ENCODE measurements at regions not wholly inside any gene's neighbourhood (a gene's known extent, or its start where the extent isn't known, plus 50 kb on each side); places are given as distances from the start of the nearest gene placed in this dataset.
"Not testable (repeated sequence)": the region's sequence is repeated elsewhere in the genome, so short reads cannot be mapped to it uniquely, and the experiment has no call there.

GRCh38 chr22:26968859-26969523 lies 311.6 kb downstream of the MIAT start:
- DNase-seq (ENCODE audit: low read depth in 2 of 2): no peak

GRCh38 chr22:26970809-26971394 lies 313.5 kb downstream of the MIAT start:
- DNase-seq (ENCODE audit: low read depth in 2 of 2): no peak

GRCh38 chr22:26972286-26972685 lies 314.9 kb downstream of the MIAT start:
- no peak for DNase-seq (ENCODE audit: low read depth in 2 of 2)

GRCh38 chr22:26972915-26973314 lies 315.5 kb downstream of the MIAT start:
- not testable (repeated sequence) for DNase-seq (ENCODE audit: low read depth in 2 of 2)

- no peak for DNase-seq (ENCODE audit: low read depth in 2 of 2)
Observed at GRCh38 chr22:26974034-26974433, 316.6 kb downstream of the MIAT start.

- no peak for DNase-seq (ENCODE audit: low read depth in 2 of 2)
Observed at GRCh38 chr22:26974914-26975803, 317.8 kb downstream of the MIAT start.

- no peak for DNase-seq (ENCODE audit: low read depth in 2 of 2)
Observed at GRCh38 chr22:26975865-26976264, 318.5 kb downstream of the MIAT start.

- DNase-seq (ENCODE audit: low read depth in 2 of 2): no peak
Observed at GRCh38 chr22:26977741-26978376, 320.5 kb downstream of the MIAT start.

GRCh38 chr22:26979294-26979693 lies 321.9 kb downstream of the MIAT start:
- DNase-seq (ENCODE audit: low read depth in 2 of 2): no peak

GRCh38 chr22:26981111-26981510 lies 323.7 kb downstream of the MIAT start:
- no peak for DNase-seq (ENCODE audit: low read depth in 2 of 2)

- DNase-seq (ENCODE audit: low read depth in 2 of 2): no peak
Observed at GRCh38 chr22:26981541-26981940, 324.2 kb downstream of the MIAT start.

- no peak for DNase-seq (ENCODE audit: low read depth in 2 of 2)
Observed at GRCh38 chr22:26983311-26983710, 325.9 kb downstream of the MIAT start.

GRCh38 chr22:26985206-26985605 lies 327.8 kb downstream of the MIAT start:
- DNase-seq (ENCODE audit: low read depth in 2 of 2): no peak

- DNase-seq (ENCODE audit: low read depth in 2 of 2): no peak
Observed at GRCh38 chr22:26985931-26986782, 328.8 kb downstream of the MIAT start.

- DNase-seq (ENCODE audit: low read depth in 2 of 2): no peak
Observed at GRCh38 chr22:26986884-26987283, 329.5 kb downstream of the MIAT start.

GRCh38 chr22:26990503-26991189 lies 333.3 kb downstream of the MIAT start:
- DNase-seq (ENCODE audit: low read depth in 2 of 2): no peak

- DNase-seq (ENCODE audit: low read depth in 2 of 2): no peak
Observed at GRCh38 chr22:26992556-26992955, 335.2 kb downstream of the MIAT start.

GRCh38 chr22:26993886-26994285 lies 336.5 kb downstream of the MIAT start:
- DNase-seq (ENCODE audit: low read depth in 2 of 2): no peak

GRCh38 chr22:26994801-26995200 lies 337.4 kb downstream of the MIAT start:
- no peak for DNase-seq (ENCODE audit: low read depth in 2 of 2)

- DNase-seq (ENCODE audit: low read depth in 2 of 2): no peak
Observed at GRCh38 chr22:26995235-26995634, 337.8 kb downstream of the MIAT start.

GRCh38 chr22:26996154-26996553 lies 338.8 kb downstream of the MIAT start:
- no peak for DNase-seq (ENCODE audit: low read depth in 2 of 2)
